NCI-H2196 (cell line): ENCODE measurements at regions not wholly inside any gene's neighbourhood (a gene's known extent, or its start where the extent isn't known, plus 50 kb on each side); places are given as distances from the start of the nearest gene placed in this dataset.

Source experiments
- DNase-seq: peaks from one replicate; lab custom pipeline; 2025; ENCODE audit not compliant: unreplicated experiment; lab: John Stamatoyannopoulos, UW

- no peak for DNase-seq
Measured at GRCh38 chr6:109295774-109296156, 86.5 kb downstream of the CD164 start.

GRCh38 chr6:109295109-109295773 is 87.0 kb downstream of the CD164 start:
- peak; percentile 51 for DNase-seq

- no peak for DNase-seq
Measured at GRCh38 chr6:109292983-109293586, 89.2 kb downstream of the CD164 start.

- no peak for DNase-seq
Measured at GRCh38 chr6:109292420-109292819, 89.8 kb downstream of the CD164 start.

- DNase-seq, result no peak
Measured at GRCh38 chr6:109291902-109292301, 90.4 kb downstream of the CD164 start.

GRCh38 chr6:109290143-109290931 is 91.9 kb downstream of the CD164 start:
- DNase-seq, result no peak

GRCh38 chr6:109285366-109285765 is 96.9 kb downstream of the CD164 start:
- no peak for DNase-seq

DNA sequence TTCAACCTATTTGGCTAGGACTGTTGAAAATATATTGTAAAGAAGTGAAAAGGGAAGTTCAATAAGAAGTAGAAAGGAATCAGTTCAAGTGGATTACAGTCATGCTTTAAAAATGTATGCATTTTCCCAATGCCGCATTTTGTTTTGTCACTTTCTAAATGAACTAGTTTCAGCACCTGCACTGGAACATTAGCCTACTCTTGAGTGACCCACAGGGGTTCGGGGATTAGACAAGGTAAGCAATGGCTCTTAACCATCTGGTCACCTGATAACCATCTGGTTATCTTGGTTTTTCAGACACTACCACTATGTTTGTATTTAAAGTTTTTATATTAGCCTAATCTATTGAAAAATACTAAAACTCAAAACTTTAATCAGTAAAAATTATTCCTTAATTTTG is 97.6 kb downstream of the CD164 start:
- DNase-seq, result no peak

DNA sequence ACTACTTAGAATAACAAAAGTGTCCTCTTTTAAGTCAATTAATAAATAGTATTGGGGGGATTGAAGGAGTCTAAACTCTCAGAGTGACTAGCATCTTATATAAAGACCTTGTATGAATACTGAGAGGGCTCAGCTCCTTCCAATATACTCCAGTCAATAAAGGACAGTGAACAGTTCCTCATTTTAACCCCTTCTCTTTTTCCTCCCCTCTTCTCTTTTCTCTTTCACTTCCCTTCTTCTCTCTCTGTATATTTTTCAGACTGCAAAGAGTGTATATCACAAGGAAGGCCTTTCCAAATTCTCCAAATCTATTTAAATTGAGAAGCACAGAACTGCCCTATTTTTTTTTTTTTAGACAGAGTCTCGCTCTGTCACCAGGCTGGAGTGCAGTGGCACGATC is 99.5 kb downstream of the CD164 start:
- no peak for DNase-seq

GRCh38 chr6:109279628-109280027 is 102.6 kb downstream of the CD164 start:
- DNase-seq, result no peak

DNA sequence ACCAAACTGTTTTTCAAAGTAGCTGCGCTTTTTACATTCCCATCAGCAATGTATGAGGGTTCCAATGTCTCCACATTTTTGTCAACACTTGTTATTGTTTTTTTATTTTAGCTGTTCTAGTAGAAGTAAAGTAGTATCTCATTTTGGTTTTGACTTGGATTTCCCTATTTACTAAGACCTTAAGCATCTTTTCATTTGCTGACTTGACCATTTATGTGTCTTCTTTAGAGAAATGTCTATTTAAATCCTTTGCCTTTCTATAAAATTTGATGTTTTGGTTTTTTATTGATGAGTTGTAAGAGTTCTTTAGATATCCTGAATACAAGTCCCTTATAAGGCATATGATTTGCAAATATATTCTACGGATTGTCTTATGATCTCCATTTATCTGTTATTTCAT is 110.6 kb downstream of the CD164 start:
- no peak for DNase-seq

DNA sequence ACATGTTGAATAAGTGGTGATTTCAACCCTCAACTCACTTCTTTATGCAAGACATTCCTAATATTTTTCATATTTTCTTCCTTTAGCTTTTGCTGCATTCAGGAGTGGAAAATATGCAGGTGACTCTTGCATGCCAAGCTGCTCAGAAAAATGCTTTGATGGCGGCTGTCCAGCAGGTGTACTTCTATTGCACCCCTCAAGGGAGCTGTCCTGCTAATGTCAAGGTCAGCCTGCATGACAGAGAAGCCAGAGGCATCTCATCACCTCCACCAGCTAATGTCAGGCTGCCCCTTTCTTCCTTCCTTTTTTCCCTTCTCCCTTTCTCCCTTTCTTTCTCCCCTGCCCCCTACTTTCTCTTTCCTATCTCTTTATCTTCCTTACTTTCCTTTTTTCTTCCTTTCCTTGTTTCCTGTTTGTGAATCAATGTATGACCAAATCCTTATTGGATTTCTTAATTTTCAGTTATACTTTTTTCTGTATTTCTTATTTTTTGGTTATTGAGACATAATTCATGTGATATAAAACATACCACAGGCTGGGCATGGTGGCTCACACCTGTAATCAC is 112.2 kb downstream of the CD164 start:
- DNase-seq, result no peak

- no peak for DNase-seq
Measured at GRCh38 chr6:109269057-109269456, 113.2 kb downstream of the CD164 start.

GRCh38 chr6:109265530-109265929 is 116.7 kb downstream of the CD164 start:
- DNase-seq, result no peak

DNA sequence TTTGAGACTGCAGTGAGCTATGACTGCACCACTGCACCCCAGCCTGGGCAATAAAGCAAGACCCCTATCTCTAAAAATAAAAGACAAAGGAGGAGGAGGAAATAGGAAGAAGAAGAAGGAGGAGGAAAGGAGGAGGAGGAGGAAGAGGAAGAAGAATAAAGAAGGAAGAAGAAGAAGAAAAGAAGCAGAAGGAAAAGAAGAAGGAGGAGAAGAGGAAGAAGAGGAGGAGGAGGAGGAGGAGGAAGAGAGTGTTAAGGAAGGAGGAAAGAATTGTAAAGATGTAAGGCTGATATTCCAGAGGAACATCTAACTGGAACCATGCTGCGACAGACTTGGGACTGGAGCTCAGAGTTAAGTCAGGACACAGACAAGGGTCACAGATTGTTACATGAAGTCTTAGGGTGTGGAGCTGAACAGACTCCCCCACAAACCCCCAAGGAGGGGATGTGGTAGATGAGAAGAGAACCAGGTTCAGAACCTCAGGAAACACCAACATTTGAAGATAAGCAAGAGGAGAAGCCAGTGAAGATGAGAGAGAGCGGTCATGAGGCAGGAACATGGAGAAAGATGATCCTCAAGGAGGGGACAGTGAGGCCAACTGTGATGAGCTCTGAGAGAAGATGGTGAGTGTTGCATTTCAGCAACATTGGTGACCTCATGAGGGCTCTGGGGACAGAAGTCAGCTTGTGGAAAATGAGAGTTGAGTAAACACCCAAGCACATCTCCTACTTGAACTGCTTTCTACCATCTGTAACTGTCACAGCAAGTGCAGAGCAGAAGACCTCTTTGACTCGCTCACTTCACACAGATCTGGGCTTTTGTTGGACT is 118.2 kb downstream of the CD164 start:
- no peak for DNase-seq

GRCh38 chr6:109262261-109262660 is 120.0 kb downstream of the CD164 start:
- no peak for DNase-seq

DNA sequence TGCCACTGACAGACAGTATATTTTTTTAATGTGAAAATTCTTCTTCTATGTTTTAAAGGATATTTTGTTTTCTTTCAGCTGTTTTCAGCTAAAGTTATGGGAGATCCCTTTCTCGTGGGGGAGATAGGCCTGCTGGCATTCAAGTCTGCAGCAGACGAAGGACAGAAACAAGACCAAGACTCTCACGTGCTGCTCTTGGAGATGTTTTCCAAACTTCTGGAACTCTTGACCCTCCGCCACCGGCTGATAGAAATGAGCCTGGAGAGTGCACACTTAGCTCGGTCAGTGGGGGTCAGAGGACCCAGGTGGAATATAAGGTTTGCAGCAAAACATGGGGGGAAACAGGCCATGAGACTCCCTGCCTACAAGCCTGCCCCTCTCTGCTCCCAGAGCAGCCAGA is 120.5 kb downstream of the CD164 start:
- DNase-seq, result no peak

DNA sequence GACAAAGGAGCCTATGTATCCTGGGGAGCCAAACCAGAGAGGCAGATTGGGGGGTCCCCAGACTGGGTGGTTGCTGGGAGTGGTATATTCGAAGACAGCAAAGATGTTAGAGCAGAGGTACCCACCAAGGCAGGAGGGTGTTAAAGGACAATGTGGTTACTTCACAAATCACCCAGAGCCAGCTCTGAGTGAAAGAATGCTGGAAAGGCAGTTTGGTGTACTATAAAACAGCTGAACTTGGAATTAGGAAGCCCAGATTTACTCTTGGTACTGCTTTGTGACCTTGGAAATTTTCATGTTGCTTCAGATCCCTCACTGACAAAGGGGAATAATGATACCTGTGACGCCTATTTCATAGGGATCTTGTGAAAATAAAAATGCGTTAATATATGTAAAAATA is 121.6 kb downstream of the CD164 start:
- DNase-seq, result no peak

DNA sequence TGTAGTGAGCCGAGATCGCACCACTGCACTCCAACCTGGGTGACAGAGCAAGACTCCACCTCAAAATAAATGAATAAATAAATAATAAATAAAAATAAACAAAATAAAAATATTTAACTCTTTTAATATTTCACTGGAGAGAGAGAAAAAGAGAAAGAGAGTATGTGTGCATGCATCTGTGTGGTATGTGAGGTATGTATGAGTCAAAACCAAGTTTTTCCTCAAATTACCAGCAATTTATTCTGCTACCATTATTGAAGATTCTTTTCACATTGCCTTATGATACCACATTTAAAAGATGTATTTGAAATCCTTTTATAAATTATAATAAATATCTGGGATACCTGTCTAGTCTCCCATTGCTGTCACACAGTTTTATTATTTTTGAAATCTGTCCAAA is 122.1 kb downstream of the CD164 start:
- DNase-seq, result no peak

DNA sequence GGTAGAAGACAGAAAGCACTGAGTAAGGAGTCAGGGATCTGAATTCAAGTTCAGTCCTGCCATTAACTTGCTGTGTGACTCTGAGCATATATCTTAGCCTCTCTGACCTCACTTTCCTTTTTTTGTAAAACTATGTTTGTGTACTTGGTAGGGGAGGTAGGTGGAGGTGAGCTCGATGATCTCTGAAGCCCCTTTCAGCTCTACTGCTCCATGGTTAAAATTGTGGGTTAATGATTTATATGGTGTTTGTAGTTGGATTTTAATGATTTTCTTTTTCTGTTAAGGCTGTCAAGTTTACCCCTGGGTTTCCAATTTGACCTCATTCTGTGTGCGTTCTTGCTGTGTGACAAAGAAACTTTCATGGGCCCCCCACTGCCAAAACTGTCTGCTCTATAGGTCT is 124.1 kb downstream of the CD164 start:
- no peak for DNase-seq

DNA sequence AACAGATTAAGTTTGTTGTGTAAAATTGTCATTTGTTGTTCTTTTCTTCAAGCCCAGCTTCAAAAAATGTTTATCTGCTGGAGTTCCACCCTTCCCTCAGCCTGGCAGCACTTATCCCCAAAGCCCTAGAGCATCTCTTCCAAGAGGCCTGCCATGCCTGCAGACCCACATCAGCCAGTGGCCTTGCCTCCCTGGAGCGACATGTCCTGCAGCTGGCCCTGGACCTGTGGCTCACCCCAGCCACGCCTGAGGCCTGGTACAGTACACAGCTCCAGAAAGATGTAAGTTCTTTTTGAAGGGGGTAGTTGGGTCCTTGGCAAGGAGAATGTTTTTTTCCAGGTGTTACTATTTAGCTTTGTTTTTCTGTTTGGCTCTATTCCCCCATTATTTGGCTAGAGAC is 124.8 kb downstream of the CD164 start:
- no peak for DNase-seq
